Activated CD4-positive, alpha-beta T cell treated with anti-CD3 and anti-CD28 coated beads, Interleukin-2, amount 50 U/mL, for 48 hours (primary cell): ENCODE measurements at regions not wholly inside any gene's neighbourhood (a gene's known extent, or its start where the extent isn't known, plus 50 kb on each side); places are given as distances from the start of the nearest gene placed in this dataset.

Source experiments
- DNase-seq, 2 experiments: peaks; one replicate each; pipeline ENCODE4 v3.0.0-alpha.2; 2020

DNA sequence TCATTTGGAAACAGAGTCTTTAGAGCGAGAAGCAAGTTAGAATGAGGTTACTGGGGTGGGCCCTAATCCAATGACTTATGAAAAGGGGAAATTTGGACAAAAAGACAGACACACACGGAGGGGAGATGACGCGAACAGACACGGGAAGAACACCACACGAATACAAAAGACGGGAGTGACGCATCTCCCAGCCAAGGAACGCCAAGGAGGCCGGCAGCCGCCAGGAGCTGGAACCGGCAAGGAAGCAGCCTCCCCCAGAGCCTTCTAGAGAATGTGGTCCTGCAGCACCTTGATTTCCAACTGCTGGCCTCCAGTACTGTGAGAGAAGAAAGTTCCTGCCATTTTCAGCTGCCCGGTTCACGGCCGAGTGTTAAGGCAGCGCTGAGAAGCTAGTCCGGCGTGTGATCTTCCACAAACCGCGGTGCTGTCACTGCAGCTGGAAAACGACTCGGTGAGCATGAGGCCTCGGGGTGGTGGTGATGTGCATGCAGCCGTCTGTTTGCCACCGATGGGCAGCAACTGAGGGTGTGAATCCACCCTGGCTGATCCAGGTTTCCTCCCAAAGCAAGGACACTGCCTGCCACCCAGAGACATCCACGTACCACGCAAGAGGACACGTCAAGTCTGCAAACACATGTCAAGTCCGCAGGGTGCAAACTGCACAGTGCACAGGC, 124.5 kb downstream of the NCOR2 start:
- no peak for DNase-seq

DNA sequence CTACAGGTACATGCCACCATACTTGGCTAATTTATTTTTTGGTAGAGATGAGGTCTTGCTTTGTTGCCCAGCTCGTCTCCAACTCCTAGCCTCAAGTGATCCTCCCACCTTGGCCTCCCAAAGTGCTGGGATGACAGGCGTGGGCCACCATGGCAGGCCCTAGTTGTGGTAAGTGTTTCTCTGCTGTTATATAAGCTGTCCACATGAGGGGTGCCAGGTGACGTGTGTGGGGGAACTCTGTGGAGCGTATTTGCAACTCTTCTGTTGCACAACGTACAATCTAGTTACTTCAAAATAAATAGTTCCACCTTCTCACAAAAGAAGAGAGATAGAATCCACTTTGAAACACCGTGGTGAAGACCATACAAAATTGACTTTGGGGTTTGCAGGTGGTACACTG, 125.1 kb downstream of the NCOR2 start:
- no peak for DNase-seq

DNA sequence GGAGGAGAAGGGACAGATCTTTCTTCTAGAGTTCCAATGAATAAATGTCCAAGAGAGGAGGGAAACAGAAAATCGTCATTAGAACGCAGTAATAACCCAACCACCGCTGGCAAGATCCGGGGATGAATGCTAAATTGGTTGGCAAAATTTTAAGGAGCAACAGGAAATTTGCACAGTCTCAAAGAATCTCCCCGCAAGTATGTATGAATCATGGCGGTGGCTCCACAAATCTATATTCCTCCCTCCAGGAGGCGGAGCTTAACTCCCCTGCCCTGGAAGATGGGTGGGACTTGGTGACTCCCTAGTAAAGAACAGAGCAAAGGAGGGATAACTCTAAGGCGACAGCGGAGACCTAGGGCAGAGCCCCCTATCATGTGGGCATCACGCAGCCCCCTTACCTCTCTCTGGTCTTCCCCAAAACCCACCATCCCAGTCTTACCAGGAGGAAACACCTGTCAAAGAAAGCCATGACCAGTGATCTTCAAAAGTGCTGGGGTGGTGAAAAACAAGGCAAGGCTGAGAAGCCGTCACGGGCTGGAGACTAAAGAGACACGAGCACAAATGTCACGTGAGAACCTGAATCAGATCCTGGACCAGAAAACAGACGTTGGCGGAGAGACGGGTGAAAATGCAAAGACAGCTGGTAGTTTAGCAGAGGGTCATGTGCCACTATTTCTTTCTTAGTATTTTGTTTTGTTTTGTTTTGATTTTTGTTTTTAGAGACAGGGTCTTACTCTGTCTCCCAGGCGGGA, 125.8 kb downstream of the NCOR2 start:
- DNase-seq = no peak

DNA sequence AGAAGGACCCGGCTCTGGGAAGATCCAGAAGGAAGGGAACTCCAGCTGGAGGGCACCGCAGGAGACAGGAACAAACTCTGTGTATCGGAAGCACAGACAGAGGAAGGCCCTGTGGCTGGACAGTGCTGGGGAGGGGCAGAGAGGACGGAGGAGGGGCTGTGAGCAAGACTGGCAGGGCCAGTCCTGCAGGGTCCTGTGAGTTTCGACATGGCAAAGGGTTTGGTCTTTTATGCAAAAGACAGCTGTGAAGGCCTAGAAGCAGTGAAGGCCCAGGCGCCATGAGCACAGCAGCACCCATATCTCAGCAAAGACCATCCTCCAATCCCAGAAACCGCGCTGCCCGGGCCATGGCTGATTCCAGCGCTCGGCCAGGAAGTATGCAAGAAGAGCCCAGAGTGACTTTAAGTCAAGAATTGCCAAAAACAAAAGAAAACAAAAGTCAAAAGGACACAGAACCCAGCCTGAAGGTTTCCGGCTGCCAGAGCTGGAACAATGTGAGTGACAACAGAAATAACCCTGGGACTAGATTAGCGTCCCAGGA, 126.5 kb downstream of the NCOR2 start:
- DNase-seq = no peak

DNA sequence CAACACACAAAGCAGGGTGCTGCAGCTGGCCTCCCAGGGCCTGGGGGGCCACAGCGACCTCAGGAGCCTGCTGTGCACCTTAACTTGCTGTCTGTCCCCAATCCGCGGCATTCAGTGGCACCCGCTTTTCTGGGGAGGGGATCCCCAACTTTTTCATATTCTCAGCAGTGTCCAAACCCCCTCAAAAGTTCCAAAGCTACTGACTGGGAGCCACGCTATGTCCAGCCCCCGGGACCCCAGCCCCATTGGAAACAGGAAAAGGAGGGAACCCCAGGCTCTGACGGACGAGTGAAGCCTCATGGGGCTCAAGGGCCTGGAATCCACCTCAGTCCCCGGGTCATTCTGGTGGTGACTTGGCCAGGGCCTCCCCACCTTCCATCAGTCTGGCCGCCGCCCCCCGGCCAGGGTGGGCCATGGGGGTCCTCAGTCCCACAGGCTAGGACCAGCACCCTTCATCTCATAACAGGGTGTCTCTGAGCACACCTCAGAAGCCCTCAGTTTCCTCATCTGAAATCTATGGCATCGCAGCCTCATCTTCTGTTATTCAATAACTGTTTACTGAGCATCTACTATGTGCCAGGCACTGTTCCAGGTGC, 127.3 kb downstream of the NCOR2 start:
- DNase-seq = no peak

DNA sequence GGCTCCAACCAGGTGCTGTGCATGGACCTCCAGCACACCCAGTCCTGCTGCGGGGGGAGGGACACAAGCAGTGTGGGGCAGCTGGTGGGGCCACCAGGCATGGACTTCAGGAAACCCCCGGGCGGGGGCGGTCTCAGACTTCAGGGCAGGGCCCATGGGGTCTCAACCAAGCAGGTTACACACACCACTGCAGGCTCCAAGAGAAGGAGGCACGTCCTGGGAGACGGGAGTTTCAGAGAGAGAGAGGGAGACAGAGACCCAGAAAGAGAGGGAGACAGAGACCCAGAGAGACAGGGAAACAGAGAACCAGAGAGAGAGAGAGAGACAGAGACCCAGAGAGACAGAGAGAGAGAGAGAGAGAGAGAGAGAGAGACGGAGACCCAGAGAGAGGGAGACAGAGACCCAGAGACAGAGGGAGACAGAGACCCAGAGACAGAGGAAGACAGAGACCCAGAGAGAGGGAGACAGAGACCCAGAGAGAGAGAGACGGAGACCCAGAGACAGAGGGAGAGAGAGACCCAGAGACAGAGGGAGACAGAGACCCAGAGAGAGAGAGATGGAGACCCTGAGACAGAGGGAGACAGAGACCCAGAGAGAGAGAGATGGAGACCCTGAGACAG, 128.9 kb downstream of the NCOR2 start:
- no peak for DNase-seq

DNA sequence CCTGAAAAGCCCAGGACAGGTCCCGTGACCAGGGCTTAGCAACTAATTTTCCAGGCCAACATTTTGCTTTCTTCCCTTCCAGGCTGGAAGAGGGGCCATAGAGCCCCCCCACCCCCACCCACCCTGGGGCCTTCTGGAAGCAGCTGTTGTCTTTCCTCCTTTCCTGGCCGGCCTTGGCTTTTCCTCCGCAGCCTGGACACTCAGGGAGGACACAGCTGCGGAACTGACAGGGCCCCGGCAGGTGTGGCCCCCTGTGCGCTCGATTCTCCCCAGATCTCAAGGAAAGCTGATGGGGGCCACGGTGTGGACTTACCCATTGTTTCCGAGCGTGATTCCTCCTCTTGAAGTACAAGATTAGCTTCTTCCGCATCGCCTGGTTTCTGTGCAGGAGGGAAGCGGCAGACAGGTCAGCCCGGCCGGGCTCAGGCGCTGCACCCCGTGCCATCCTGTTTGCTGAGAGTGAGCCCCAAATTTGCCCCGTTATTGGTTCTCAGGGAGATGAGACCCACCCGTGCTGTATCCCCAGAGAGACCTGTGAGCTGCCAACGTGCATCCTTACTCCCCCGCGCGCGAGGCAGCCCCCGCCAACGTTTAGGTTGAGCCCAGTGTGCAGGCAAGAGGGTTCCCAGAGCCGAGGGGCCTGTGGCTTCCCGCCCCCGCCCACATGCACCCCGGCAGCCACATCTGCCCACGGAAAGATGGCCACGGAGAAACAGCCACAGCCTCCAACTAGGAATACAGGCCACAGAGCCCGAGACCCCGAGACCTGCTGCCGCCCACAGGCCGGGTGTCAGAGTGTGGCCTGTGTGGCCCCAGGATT, 129.6 kb downstream of the NCOR2 start:
- DNase-seq = no peak

DNA sequence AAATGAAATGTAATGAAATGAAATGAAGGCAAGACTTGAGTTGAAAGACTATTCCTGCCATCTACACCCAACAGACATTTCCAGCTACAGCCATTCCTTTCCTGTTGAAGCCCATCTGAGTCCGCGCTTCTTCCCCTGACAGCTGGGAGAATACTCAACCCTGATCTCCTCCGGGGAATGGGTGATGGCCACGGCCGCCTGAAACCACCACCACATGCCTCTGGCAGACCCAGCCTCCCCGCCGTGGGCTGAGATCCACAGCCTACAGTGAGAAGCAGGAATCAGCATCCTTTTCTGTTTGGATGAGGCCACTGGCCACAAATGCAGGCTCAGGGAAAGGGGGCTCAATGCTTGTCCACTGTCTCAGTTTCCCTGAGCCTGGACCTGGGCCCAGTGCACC, 130.3 kb downstream of the NCOR2 start:
- DNase-seq = no peak

DNA sequence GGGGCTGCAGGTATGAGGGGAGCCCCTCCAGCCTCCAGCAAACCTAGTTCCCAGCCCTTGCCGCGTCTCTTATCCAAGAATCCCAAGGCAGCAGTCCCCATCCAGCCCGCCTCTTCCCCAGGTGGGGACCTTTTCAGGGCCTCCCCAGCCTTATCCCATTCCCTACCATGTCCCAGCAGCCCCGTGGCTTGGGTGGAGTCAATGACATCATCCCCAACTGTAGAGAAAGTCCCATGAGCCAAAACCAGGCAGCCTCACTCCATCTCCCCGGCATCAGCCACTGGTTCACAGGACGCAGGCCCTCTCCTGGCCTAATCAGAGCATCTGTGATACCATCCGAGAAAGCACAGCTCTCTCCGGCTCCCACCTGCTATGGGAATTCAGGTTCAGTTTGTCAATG, 131.0 kb downstream of the NCOR2 start:
- no peak for DNase-seq

DNA sequence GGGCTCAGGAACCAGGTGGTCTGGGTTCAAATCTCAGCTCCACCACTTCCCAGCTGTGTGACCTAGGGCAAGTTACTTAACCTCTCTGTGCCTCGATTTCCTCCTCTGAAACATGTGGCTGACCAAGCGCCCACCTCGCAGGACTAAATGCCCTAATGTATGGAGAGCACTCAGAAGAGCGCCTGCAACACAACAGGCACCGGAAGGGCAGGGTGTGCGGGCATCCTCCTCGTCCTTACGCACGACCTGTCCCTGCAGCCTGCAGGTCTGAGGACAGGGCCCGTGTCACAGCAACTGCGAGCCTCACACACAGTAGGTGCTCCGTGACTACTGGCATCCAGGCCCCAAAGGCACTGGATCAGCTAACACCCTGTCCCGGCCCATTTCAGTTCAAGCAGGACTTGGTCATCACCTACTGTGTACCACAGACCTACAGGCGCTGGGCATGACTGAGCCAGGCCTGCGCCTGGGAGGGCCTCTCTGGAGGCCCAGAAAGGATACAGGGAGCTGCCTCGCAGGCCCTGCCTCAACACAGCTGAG, 131.5 kb downstream of the NCOR2 start:
- DNase-seq = no peak

DNA sequence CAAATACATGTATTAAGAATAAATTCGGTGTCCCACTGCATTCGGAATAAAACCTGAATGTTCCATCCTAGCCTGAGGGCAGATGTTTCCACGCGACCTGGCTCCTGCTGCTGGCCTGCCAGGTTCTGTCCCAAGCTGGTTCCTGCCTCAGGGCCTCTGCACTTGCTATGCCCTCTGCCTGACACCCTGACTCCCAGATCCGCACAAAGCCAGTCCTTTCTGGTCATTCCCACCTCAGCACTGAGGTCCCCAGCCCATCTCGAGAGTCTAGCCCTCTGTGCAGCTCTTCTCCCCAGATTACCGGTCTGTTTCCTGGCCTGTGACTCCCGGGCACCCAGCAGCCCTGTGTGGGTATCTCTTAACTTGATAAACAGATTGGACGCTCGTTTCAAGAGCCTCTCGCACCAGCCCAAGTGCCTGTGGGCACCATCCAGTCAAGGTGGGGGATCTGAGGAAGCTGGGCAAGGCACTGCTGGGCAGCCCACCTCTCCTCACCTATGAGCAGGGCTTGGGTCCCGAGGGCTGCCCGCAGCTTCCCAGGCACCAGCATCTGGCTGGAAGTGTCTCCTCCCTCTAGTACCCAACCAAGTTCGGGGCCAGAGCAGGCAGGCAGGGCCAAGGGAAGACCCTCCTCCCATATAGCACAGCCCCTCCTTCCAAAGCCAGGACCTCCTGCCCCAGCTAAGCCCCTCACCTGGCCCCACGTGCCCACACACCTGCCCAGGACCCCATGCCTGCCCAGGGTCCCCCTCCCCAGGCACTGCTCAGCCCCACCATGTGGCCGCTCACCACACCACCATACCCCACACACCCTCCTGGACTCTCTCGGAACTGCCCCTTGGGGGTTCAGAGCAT, 132.2 kb downstream of the NCOR2 start:
- DNase-seq = no peak

DNA sequence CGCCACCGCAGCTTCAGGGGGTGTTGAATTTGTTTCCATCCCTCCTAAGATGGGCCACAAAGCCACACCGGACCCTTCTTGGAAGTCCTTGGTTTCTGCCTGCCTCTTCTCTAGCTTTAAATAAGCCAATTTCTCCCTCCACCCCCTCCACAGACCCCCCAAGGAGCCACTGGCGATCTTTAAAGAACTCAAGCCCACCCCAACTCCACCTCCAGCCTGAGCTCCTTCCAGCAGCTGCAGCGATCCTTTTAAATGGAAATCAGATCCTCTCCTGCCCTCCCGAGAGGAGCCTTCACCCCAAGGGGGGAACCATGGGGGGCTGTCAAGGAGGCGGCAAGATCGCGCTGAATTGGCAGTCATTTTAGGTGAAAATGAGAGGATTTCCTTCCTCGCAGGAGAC, 133.1 kb downstream of the NCOR2 start:
- no peak for DNase-seq

DNA sequence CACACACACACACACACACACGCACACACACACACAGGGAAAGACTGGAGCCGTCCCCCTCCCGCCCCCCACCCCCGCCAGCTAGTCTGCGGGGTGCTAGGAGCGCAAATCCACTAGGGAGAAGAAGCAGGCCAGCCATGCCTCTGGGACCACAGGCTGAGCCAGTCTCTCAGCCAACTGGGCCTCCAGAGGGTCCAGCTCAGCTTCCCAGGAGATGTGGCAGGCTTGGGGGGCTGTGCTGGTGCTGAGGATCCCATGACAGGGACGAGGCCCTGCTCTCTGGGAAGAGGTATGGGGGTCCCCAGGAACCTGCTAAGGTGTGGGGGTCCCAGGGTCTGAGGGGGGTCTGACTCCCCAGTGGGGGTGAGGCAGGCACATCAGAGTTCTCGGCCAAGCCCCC, 133.5 kb downstream of the NCOR2 start:
- DNase-seq = no peak

DNA sequence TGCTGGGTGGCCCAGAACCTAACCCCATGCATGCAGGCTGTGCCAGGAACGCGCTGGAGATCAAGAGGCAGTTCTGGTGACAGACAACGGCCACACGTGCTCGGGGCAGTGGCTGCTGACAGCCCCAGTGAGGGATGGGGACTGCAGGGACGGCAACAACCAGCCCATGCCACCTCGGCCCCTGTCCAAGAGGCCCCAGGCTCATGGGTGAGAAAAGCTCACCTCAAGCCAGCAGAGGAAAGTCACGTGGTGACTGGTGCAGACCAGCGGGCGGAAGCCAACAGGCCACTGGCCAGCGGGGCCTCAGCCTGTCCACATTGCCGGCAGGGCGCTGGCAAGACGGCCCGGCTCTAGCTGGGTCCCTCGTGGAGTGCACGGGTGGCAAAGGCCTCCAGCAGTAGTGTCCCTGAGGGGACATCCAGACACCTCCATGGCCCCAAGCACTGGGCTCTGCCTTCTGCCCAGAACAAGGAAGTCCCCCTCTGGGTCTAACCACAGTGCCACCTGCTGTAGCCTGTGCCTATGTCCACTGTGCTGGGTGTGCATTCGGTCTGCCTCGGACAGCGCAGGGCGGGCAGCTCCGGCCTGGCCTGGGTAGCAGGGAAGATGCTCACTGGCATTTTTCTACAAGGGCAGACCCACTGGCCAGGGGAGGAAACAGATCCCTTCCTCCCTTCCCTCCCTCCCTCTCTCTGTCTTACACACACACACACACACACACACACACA, 134.1 kb downstream of the NCOR2 start:
- DNase-seq = no peak

DNA sequence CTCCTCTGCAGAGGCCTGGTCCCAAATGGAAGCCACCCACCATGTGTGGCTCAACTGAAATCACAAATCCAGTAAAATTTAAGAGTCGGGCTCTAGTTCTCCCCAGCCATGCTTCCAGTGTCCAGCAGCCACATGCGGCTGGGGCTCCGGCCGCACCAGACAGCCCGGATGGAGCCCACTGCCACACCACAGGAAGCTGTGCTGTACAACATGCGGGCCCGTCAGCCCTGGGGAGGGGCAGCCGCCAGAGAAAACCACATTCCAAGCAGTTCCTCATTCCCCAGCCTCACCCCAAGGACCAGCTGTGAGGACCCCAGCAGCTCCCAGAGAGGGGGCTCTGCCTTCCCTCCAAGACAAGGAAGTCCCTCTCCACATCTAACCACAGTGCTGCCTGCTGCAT, 135.0 kb downstream of the NCOR2 start:
- no peak for DNase-seq

DNA sequence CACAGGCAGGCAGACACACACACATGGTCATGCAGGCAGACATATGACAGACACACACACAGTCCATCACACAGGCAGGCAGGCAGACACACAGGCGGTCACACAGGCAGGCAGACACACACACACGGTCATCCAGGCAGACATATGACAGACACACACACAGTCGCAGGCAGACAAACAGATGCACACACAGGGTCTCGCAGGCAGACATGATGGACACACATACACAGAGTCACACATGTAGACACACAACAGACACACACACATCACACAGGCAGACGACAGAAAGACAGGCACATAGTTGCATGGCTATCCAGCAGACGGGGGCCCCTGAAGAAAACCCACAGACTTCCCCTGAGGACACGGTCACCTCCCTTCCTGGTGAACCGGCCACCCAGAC, 135.4 kb downstream of the NCOR2 start:
- no peak for DNase-seq

DNA sequence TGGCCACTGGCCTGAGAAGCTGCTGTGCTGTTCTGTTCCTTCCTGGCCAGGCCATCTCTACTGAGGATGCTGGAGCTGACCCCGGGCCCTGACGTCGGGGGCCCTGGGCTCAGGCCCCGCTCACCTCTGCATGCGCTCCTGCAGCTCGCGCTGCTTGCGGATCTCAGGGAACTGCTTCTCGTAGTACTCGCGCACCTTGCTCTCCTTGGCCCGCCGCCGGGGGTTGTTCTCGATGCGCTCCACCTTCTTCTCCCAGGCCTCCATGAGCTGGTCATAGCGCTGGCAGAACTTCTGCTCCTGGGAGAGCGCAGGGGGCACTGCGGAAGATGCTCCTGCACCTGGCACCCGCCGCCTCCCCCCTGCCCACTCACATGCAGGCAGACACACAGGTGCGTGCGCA, 135.6 kb downstream of the RFLNA start:
- DNase-seq = no peak

DNA sequence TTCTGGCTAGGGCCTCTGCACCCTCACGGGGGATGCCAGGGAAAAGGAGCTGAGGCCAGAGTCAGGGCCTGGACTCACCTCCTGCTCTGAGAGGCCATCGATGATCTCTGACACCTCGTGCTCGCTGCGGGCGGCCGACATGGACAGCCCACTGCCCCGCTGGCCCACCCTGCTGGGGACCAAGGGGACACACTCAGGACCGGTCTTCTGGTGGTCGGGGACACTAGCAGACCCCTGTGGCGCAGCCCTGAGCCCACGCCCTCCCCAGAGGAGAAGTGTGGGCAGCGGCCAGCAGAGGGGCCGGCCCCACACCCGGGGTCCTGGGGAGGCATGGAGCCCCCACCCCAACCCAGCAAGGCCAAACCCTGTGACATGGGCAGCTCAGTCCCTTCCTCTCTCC, 134.6 kb downstream of the RFLNA start:
- no peak for DNase-seq

DNA sequence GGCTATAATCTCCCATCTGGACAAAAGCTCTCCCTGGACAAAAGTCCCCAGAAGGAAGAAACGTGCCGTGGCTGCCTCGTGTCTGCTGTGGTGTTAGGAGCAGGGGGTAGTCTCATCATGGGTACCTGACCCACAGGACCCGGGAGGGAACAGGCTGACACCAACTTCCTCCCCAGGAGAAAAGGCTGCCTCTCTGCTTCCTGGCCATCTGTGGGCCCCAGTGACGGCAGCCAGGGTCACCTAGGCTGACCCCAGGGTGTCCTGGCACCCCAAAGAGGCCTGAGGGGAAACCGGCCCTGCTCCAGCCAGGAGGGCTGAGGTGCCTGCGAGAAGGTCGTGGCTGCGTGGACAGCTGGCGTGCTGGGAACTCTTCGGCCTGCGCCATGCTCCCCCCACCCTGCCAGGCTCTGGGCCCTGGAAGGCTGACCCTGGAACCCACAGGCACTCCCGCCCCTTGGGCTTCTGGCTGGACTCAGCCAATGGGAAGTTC, 133.9 kb downstream of the RFLNA start:
- DNase-seq = no peak

DNA sequence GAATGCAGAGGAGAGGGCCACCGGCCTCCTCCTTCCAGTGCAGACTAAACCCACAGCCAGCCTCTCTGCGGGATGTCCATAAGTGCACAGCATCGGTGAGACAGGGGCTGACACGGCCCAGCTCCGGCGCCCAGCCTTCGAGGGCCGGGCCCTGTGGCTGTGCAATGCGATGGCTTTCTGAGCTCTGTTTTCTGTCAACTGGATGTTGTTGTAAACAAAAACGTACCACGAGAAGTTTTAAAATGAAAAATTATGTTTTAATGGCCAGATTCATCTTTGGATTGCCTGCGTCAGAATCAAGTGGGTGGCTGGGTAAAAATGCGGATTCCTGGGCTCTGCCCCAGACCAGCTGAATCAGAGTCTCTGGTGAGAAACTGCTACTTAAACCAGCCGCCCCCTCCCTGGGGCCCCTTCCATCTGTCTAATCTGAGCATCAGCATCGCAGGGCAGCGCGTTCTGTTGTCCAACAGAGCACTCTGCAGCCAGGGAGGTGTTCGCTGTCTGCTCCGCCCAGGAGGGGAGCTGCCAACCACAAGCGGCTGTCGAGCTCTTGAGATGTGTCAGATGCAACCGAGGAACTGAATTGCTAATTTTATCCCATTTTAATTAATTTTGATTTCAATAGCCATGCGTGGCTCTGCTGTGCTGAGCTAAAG, 133.4 kb downstream of the RFLNA start:
- DNase-seq = no peak
